Left colon (tissue), 2 donors: ENCODE measurements at regions not wholly inside any gene's neighbourhood (a gene's known extent, or its start where the extent isn't known, plus 50 kb on each side); places are given as distances from the start of the nearest gene placed in this dataset.
"Not testable (repeated sequence)": the region's sequence is repeated elsewhere in the genome, so short reads cannot be mapped to it uniquely, and the experiment has no call there.

Experiments
- ATAC-seq: fragments of 200-7000 bp; cut with Tn5 transposase; one replicate; pipeline ENCODE4 v1.9.1; 2020; ENCODE audit warnings: mild to moderate bottlenecking, moderate library complexity
- DNase-seq, 2 donors: peaks; one replicate each; pipeline ENCODE4 v3.0.0-alpha.2; 2020
- intact Hi-C, 2 donors: fragments of 100-400 bp; cut with DNase I in 1 of 2; cut with micrococcal nuclease in 1 of 2; formaldehyde crosslinking; loops; one replicate each; pipeline versions ENCODE4 v1.11.2 to v1.14.0; 2022; cut with DNase I, micrococcal nuclease
- donor health status: DM: no; HTN: no; CAD: no.
- donor health status: DM: yes; HTN: yes; CAD: no.

DNA sequence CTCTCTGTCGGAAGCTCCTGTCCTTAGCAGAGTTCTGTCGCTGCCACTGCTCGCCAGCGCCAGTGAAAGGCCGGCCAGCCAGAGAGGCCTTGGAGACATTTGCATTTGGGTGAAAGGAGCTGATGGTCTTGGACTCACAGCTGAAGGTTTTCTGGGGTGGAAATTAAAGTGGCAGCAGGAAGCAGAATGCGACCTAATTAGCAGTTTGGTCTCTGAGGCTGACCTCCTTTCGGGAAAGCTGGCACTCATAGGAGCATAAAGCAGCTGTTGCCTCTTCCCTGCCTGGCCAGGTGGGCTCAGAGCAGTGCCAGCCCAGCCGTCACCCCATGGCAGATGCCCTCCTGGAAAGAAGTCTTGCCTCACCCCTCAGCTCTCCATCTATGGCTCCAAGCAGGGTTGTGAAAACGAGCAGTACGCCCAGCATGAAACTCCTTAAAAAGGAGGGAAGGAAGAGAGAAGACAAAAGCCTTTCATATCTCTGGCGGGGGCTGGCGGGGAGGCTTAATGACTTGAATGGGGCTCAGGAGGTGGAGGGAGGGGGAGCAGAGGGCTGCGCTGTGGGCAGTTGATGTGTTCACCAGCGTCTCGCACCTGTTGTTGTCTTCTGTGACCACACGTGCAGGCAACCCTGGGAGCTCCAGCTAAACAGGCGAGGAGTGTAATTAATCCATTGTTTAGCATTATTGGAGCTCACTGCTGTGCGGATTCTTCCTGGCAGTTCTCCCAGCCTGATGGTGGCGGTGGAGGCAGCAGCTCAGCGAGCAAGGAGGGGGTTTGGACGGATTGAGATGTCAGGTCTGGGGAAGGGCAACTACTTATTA is 264.0 kb downstream of the MID1IP1 start:
- DNase-seq (no peak), ATAC-seq (no peak)
- intact Hi-C loops, result no loop called here

DNA sequence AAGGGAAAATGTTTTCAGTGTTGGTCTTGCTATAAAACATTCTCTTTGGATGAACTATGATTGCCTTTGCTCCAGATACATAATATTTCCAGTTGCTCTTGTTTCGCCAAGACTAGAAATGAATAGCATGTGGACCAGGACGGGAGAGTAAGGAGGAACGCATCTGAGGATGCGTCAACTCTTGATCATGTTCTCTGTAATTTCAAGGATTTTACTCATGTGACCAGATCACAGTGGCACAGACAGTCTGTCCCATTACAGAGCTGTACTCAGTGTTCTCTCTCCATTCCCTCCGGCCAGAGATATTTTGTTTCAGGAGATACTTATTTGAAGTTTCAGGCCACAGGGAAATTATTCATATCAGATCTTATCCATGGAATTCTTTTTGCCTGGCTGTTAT is 266.6 kb downstream of the MID1IP1 start:
- intact Hi-C loops, result no loop called here
- ATAC-seq, result no peak

DNA sequence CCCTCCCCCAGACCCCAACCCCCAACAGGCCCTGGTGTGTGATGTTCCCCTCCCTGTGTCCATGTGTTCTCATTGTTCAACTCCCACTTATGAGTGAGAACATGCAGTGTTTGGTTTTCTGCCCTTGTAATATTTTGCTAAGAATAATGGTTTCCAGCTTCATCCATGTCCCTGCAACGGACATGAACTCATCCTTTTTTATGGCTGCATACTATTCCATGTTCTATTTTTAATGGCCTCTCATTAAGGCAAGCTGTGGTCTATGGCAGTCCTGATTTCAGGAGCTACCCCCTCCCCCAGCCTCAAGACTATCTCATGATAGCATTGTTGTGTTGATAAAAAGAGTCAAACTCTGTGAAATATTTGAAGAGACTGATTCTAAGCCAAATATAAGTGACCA is 267.4 kb downstream of the MID1IP1 start:
- intact Hi-C loops, DNase-seq, ATAC-seq: not testable (repeated sequence)

More for the DNA sequence above, 266.6 kb downstream of the MID1IP1 start:
- DNase-seq, result no peak

DNA sequence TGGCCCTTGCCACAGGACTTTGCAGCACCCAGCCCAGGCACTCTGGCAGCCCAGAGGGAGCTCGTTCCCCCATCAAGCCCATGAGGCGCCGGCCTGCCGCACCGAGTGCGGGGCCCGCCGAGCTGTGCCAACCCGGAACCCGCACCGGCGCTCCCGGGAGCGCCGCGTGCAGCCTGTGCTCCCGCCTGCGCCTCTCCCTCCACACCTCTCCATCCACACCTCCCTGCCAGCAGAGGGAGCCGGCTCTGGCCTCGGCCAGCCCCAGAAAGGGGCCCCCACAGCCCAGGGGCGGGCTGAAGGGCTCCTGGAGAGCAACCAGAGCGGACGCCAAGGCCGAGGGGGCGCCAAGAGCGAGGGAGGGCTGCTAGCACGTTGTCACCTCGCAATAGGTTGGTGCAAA is 268.8 kb downstream of the MID1IP1 start:
- no peak for DNase-seq
- intact Hi-C loops, result no loop called here
- ATAC-seq, result no peak

DNA sequence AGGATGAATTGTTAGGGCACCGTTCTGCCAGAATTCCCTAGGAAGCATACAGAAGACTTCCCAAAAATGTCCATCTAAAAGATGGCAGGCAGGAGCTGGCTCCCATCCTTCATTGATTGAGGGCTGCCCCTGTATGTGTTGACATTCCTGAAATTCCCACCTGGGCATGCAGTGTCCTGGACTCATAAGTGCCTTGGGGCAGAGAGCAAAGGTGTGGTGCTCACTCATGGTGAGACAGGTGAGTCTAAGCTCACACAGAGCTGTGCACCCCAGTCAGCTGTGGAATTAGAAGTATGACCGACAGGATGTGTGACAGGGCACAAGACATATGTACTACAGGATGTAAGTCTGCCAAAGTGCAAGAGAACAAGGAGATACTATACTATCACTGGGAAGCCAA is 271.9 kb downstream of the MID1IP1 start:
- ATAC-seq, result no peak
- intact Hi-C loops, result no loop called here
- DNase-seq, result no peak

DNA sequence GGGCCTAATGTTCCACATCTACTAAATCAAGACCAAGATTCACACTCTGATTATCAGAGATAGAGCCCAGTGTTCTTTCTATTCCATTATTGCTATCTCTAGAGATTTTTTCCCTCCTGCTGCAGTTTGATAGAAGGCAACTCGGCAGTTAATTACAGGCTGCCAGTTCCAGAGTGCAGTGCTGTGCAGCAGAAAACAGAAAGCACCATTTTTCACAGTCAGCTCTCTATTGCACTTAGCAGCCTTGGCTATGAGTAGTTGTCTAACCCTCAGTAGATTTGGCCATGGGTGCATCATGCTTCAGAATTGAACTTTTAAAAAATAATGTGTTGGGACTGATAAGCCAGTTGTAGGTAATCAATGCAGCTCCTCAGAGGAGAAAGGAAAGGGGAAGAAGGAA is 295.3 kb downstream of the MID1IP1 start:
- intact Hi-C loops, result no loop called here
- DNase-seq, result no peak
- ATAC-seq, result no peak

DNA sequence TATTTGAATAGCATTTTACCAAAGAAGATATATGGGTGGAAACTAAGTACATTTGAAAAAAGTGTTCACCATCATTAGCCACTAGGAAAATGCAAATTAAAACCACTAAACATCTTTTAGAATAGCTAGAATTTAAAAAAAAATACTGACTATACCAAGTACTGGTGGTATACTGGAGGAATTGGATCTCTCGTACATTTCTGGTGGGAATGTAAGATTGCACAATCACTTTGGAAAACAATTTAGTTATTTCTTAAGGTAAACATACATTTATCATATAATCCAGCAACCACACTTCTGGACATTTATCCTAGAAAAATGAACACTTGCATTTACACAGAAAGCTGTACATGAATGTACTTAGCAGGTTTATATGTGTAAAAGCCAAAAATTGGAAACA is 303.5 kb downstream of the MID1IP1 start:
- DNase-seq (no peak), ATAC-seq (no peak)
- intact Hi-C loops, result no loop called here

DNA sequence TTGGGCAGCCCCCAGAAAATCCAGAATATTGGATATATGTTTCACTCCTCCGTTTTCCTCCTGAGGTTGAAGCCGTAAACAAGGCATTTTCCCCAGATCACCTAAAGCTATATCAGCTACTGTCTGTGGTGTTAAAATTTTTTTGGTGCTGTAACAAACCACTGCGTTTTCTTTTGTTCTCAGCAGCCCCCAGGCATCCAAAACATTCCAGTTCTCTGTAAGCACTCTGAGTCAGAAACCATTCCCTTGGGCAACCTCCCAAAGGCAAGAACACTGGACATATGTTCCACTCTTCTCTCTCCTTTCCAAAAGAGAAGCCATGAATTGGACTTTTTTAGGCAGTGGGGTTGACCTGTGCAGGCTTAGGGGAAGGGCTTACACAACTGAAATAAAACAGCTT is 310.9 kb downstream of the MID1IP1 start:
- intact Hi-C loops, result no loop called here
- no peak for ATAC-seq

DNA sequence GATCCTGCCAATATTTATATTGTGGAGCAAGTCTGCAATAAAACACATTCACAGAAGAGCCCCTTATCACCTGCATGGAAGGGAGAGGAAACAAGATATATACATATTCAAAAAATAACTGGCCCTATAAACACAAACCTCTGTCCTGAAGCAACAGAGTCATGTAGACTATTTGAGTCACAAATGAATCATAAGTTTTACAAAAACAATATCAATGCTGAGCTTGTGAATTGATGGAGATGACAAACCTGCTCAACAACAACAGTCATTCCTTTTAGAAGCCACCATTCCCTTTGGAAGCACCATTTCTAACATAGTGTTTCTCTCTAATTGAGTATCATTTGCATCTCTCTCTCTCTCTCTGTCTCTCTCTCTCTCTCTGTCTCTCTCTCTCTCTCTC is 313.9 kb downstream of the MID1IP1 start:
- DNase-seq (no peak), ATAC-seq (no peak)
- intact Hi-C loops, result no loop called here

More for the DNA sequence above, 310.9 kb downstream of the MID1IP1 start:
- DNase-seq, result no peak

DNA sequence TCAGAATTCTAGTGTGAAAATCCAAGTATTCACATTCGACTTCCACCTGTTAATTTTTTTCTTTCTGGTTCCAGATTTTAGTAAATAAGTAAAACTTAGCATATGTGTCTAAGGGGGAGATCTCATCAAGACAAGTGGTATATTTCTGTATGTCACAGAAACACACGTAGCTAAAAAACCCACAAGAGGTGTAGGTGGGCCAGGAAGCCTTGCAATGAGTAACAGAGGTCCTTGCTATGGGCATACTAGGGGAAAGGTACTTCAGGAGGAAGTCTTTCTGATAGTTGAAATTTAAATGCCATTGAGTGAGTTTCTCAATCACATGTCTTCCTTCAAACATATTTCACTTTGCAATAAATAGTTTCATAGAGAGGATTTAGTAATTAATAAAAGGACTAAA is 315.8 kb downstream of the MID1IP1 start:
- DNase-seq, result no peak
- no peak for ATAC-seq
- intact Hi-C loops, result no loop called here

DNA sequence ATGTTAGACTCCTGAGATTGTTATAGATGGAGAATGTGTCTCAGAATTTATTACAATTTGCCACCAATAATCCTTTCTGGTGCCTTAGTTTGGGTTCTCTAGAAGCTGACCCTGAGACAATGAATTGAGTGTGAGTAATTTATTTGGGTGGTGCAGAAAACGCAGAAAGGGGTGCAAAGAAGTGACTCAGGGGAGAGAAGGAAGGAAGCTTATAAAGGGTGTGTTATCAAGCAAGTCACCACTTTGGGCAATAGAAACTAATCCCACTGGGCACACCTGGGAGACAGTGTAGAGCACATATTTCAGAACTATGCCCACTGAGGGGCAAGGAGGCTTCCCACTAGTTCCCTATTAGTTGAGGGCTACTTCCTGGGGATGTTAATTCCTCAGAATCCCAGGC is 320.6 kb downstream of the MID1IP1 start:
- ATAC-seq (no peak), DNase-seq (no peak)
- intact Hi-C loops, result no loop called here

DNA sequence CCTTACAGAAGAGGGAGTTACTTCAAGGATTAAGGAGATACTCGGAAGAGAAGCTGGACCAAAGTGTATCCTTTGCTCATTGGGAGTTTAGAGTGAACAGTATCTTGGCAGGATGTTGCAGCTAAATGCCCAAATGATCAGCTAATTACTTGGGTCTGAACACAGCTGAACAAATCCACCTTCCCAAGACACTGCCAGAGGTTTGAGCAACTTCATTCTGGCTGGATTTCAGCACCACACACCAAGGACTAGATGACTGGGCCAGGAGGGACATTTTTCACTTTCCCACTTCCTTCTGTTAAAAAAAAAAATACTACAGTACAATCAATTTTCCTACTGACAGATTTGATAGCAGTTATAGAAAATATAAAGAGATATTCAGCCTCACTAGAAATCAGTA is 324.6 kb downstream of the MID1IP1 start:
- no peak for ATAC-seq
- intact Hi-C loops, result no loop called here
- DNase-seq, result no peak

DNA sequence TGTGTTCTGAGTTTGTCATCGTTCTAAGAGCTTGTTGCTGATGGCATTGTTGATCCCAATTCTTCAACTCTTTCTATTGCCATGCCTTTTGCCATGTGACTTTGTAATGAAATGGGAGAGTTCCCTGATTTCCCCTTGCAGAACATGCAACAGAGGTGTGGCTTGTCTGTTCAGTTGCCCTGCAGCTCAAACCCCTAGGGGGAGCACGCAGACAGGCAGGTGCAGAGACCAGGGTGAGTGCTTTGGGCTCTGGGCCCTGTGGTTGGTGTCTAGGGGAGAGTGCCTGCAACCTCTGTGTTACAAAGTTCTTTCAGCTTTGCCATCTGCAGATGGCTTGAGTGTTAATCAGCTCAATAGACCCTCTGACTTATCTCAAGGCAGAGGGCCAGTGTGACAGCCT is 332.7 kb downstream of the MID1IP1 start:
- DNase-seq, result peak in 1 of 2 donors; percentile 50
- peak; percentile 73 for ATAC-seq

DNA sequence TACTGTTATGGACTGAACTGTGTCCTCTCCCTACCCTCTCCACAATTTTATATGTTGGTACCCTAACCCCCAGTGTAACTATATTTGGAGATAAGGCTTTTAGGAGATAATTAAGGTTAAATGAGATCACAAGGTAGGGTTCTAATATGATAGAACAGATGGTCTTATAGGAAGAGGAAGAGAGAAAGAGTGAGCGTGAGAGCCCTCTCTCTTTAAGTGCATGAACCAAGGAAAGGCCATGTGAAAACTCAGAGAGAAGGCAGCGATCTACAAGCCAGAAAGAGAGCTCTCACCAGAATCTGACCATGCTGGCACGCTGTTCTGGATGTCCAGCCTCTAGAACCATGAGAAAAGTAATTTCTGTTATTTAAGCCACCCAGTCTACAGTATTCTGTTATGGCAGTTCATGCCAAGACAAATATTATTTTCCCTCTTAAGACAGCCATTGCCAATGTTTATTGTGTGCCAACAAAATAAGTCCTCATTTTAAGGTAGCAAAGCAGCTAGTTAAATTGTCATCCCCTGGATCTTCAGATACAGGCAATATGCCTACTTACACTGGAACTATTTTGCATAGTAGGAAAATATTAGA is 336.2 kb downstream of the MID1IP1 start:
- intact Hi-C loops, result no loop called here
- DNase-seq (no peak), ATAC-seq (no peak)

More for the DNA sequence above, 332.7 kb downstream of the MID1IP1 start:
- intact Hi-C loops, result no loop called here

DNA sequence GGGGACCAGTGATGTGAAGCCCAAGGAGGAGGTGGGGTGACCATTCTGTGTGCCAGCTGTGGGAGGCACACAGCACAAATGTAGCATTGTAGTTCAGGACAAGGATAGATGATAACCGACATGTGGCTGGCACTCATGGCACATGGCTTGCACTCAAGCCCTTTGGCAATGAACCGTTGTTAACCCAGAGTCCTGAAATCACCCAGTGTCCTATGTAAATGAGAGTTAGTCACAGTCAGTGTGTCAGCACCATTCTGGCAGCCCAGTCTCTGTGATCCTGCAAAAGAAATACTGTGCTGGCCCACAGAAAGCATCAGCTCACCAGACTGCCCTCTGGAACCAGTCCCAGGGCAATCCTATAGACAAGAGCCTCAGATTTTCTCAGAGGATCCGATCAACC is 339.3 kb downstream of the MID1IP1 start:
- ATAC-seq, result no peak

DNA sequence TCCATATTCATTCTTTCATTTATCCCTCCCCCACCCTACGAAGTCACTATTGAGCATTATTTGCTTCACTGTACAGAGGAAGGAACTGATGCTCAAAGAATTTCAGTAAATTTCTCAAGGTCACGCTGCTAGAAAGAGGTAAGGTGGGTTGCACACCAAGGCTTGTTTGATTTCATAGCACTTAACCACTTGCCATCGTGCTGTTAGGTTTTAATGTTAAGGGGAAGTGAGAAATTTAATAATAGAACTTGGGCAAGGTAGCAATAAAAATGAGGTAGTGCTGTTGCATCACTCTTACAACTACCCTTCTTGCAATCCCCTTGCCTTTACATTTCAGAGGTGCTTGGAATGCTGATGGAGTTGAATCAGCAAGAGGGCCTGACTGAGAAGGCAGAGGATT is 343.1 kb downstream of the MID1IP1 start:
- ATAC-seq (no peak), DNase-seq (no peak)
- intact Hi-C loops, result no loop called here

More for the DNA sequence above, 339.3 kb downstream of the MID1IP1 start:
- intact Hi-C loops, result no loop called here
- no peak for DNase-seq

DNA sequence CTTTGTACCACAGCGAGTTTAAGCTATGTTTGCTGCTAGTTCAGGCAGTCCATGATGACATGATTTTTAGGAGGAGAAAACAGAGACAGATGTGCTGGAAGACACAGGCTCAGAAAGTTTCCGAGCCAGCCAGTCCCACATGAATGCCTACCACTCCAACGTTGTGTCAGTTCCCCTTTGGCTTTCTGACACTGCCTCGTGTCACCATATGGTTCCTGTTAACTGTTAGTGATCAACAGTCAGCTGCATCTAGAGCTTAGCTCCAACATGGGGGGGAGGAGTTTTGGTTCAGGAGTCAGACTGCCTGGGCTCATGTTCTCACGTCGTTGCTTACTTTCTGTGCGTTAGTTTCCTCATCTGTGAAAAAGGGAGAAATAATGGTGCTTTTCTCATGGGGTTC is 343.7 kb downstream of the MID1IP1 start:
- no peak for DNase-seq
- no peak for ATAC-seq
- intact Hi-C loops, result loop anchor here in 1 of 2 donors (5.0 kb wide), 1 partner anchor 383 kb away; no protein-coding TSS in a partner anchor

DNA sequence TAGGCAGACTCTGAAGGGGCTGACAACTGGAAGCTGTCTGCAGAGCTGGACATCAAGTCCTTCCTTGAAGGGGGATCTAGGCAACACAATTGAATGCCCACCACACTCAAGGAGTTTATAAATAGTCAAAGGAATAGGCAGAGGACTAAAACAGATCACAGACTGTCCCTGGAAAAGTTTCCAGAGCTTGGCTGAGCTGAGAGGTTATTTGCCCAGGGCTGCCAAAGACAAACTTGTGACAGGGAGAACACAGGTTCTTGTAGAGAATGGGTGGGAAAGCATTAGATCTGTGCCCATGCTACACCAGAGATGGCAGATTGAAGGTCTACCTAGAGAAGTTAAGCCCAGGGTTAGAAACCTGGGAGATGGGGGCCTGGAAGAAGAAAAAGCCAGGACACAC is 344.6 kb downstream of the MID1IP1 start:
- DNase-seq, result no peak
- ATAC-seq, result no peak
- intact Hi-C loops, result loop anchor here in 1 of 2 donors (5.0 kb wide), 1 partner anchor 384 kb away; no protein-coding TSS in a partner anchor

DNA sequence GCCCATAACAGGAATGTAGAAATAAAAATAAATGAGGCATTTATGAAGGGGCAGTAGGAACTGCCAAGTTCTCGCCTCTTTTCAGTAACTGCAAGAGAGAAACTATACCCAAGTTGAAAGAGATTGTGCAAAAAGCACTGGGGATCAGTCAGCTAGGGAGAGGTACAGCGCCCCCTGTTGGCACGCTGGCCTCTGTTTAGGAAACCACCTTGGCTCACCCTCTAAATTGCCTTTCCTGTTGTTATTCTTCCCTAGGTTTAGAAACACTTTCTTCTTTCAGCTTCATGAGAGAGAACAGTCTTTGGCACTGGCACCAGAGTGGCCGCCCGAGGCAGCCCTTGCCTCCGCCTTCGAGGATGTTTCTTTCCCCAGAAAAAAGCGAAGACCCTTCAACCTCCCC is 348.5 kb downstream of the MID1IP1 start:
- intact Hi-C loops, result loop anchor here in 1 of 2 donors (5.0 kb wide), 1 partner anchor 387 kb away; no protein-coding TSS in a partner anchor

DNA sequence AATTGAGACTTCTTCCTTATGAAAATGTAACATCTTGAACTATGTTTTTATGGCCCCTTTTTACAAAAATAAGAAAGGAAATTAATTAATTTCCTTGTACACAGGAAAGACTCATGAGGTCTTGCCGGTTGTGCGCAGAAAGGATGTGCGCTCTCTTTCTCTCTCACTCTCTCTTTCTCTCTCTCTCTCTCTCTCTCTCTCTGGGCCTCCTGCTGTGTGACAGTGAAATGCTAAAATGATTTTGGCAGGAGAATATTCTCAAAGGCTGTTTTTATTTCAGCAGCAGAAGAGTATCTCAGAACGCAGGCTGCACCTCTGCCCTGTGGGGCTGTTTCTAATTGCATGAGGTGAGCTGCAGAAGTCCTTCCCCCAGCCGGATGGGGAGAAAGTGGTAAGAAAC is 349.0 kb downstream of the MID1IP1 start:
- DNase-seq (no peak), ATAC-seq (no peak)
- intact Hi-C loops, result no loop called here

More for the DNA sequence above, 348.5 kb downstream of the MID1IP1 start:
- ATAC-seq, result peak; percentile 70
- DNase-seq, result peak; percentile 37 to 87
